CD4-positive, alpha-beta T cell treated with Interleukin-6 at 100 ng/mL for 8 hours (primary cell): ENCODE measurements at regions not wholly inside any gene's neighbourhood (a gene's known extent, or its start where the extent isn't known, plus 50 kb on each side); places are given as distances from the start of the nearest gene placed in this dataset.
"Not testable (repeated sequence)": the region's sequence is repeated elsewhere in the genome, so short reads cannot be mapped to it uniquely, and the experiment has no call there.

ENCODE experiments used
- DNase-seq: peaks from one replicate; pipeline ENCODE4 v3.0.0-alpha.2; 2020; ENCODE audit warnings: mixed read lengths, low spot score

- DNase-seq = no peak
These were observed 117.8 kb upstream of the ENPP6 start for GRCh38 chr4:184335520-184335919.

GRCh38 chr4:184333446-184333845, 115.8 kb upstream of the ENPP6 start:
- DNase-seq = not testable (repeated sequence)

DNA sequence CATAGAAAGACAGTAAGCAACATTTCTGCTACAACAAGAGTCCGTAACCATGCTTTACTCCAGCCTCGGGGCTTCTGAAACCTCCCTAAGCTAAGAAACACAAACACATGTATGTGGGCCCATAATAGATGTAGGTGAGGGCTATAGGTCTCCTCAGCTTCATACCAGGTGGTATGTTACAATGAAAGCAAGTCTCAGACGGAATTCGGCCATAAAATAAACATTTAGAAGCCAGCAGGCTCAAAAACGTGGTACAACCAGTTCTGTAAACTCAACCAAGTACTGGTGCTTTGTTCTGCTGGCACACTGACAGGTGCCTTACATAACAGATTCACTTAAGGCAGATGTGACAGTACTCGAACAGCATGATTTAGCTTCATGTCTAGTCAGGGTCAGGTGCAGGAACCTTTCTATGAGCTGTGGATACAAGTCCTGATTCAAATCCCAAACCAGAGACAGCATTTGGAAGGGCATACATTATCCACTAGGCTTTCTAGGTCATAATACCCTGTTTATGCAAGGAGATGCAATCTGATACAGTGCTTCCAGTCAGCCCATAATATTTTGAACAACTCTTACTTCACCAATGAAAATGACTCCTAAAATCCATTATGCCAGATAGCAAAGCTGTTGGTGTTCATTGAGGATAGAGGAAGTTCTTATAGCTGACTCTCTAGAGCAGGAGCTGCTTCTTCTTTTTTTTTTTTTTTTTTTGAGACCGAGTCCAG, 113.8 kb upstream of the ENPP6 start:
- no peak for DNase-seq

DNA sequence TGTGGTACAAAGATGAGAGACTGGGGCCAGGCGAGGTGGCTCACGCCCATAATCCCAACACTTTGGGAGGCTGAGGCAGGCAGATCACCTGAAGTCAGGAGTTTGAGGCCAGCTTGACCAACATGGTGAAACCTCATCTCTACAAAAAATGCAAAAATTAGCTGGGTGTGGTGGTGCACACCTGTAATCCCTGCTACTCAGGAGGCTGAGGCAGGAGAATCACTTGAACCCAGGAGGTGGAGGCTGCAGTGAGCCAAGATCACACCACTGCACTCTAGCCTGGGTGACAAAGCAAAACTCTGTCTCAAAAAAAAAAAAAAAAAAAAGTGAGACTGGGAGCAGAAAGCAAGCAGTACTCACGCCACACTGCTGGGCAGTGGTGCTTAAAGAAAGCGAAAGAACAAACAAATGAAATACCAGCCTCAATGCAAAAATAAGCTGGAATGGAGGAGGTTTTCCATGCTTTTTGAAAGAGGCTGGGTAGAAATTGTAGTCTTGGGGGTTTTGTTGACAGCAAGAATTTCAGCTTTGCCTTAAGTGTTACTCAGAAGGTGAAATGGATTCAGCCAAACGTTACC, 112.9 kb upstream of the ENPP6 start:
- DNase-seq = not testable (repeated sequence)

DNA sequence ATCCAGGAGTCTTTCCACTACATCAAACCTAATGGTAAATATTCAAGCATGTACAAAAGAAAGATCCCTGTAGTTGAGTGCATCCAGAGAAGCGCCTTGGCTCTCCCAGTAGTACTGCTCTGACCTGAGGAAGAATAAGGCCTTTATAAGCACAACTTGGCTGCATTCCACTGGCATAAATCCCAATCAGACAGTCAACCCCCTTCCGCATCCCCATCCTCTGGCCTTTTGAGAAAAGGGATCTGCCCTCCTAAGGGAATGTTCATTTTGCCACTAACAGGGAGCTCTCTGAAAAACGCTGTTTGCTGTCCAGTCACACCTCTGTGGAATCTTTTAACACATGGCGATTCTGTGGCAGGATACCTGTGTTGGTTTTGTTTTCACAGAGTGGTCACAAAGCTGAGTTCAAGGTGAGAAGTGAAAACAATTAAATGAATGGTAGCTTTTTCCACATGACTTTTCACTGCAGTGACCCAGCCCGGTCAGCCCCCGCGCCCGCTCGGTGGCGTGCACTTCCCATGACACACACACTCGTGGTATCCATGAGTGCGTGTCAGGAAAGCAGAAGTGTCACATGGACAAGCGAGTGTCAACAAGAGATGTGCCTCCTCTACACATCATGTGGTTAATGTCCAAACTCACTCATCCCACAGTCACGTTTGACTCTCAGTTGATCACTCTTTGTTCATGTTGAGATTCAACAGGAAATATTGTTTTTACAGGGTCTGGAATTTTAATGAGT, 112.2 kb upstream of the ENPP6 start:
- DNase-seq = no peak

GRCh38 chr4:184329235-184329634, 111.6 kb upstream of the ENPP6 start:
- DNase-seq = no peak

DNA sequence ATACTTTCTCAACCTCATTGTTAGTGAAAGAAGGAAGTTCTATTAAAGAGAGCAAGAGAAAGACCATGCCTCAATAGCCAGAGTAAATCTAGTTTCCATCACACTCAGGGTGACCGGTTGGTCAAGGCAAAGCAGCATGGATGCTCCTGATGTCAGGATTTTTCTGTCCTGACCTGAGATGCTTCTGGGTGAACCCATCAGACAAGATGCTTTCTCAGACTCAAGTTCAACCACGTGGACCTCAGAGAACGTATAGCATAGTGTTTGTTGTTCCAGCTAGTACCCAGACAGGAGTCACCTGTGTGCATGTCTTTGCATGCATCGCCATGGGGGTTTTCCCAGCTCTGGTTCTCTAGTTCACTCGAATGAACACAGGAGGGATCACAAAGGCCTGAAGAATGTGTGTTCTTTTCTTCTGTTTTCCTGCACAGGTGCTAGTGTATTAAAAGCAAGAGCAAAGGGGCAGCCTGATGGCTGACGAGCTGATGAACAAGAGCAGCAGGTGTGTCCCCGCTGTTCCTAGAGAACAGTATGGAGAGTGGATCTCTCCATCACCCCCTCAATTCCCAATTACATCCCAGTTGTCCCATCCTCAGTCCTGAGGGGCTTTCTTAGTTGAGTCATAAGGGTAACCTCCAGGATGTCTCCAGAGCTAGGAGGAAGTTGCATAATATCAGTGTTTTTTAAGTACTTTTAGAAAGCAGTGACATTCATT, 110.5 kb upstream of the ENPP6 start:
- no peak for DNase-seq

DNA sequence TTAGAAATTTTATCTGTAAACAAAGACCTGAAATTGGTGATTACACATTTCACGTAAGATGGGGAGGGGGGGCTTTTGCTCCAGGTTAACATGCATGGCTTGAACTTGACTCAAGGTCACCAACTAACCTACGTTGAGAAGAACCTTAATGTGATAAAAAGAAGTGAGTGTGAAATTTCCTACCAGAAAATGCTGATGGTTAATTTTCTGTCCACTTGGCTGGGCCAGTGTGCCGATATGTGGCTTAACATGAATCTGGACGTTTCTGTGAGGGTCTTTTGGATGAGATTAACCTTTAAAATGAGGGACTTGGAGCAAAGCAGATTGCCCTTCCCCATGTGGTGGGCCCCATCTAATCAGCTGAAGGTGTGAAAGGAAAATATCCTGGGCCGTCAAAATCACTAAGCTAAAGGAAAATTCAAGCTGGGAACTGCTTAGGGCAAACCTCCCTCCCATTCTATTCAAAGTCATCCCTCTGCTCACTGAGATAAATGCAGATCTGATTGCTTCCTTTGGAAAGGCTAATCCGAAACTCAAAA, 107.3 kb upstream of the ENPP6 start:
- no peak for DNase-seq

DNA sequence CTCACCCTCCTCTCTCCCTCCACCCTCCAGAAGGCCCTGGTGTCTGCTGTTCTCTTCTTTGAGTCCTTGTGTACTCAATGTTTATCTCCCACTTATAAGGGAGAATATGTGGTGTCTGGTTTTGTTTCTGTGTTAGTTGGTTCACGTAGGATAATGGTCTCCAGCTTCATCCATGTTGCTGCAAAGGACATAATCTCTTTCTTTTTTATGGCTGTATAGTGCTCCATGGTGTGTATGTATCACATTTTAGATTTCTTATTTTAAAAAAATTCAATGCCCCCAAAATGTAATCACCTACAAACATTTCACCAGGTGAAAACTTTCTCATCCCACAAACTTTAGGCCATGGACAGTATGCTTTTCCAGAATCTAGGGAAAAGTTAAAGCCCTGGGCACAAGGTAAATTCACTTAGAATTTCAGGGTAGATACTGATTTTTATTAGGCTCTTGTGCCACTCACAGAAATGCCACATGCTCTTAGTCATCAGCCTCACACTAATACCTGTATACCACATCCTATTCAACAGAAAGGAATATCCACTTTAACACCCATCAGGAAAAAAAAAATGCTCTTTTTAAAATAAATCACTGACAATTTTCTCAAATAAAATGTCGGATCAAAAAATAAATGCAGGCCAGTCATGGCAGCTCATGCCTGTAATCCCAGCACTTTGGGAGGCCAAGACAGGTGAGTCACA, 104.8 kb upstream of the ENPP6 start:
- DNase-seq = no peak

DNA sequence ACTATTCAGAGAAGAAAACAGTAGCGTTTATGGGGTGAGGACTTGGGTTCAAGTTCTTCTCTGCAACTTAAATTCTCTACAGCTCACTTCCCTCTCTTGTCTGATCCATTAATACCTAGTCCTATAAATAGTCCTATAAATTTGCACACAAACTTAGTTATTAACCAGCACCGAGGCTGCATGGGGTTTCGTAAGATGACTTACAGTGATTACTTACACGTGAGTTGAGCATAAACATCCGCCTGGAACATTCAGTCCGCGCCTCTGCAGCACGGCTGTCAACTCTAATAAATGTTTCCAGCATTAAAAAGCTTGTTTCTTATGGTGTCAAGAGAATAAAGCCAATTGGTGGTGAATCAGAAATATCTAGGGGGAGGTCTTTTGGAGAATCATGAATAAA, 103.0 kb upstream of the ENPP6 start:
- DNase-seq = no peak

GRCh38 chr4:184318852-184319251, 101.2 kb upstream of the ENPP6 start:
- no peak for DNase-seq

GRCh38 chr4:184317234-184317918, 99.7 kb upstream of the ENPP6 start:
- DNase-seq = no peak

- DNase-seq = no peak
These were observed 99.1 kb upstream of the ENPP6 start for GRCh38 chr4:184316821-184317220.

DNA sequence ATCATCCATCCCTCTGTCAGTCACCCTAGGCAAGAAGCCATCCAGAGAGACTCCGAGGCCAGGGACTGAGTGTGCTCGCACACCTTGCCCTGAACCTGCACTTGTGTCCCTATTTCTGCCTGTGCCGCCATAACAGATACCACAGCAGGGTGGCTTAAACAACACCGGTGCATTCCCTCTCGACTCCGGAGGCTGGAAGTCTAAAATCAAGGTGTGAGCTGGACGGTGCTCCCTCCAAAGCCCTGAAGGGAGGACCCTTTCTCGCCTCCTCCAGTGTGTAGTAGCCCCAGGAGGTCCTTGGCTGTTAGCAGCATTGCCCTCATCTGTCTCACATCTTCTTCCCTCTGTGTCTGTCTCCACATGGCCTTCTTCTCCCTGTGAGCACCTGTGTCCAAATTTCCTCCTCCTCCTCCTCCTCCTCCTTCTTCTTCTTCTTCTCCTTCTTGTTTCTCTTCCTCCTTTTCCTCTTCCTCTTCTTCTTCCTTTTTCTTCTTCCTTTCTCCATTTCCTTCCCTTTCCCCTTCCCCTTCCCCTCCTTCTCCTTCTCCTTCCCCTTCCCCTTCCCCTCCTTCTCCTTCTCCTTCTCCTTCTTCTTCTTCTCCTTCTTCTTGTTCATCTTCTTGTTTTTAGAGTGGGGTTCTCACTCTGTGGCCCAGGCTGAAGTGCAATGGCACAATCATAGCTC, 98.1 kb upstream of the ENPP6 start:
- DNase-seq = no peak

DNA sequence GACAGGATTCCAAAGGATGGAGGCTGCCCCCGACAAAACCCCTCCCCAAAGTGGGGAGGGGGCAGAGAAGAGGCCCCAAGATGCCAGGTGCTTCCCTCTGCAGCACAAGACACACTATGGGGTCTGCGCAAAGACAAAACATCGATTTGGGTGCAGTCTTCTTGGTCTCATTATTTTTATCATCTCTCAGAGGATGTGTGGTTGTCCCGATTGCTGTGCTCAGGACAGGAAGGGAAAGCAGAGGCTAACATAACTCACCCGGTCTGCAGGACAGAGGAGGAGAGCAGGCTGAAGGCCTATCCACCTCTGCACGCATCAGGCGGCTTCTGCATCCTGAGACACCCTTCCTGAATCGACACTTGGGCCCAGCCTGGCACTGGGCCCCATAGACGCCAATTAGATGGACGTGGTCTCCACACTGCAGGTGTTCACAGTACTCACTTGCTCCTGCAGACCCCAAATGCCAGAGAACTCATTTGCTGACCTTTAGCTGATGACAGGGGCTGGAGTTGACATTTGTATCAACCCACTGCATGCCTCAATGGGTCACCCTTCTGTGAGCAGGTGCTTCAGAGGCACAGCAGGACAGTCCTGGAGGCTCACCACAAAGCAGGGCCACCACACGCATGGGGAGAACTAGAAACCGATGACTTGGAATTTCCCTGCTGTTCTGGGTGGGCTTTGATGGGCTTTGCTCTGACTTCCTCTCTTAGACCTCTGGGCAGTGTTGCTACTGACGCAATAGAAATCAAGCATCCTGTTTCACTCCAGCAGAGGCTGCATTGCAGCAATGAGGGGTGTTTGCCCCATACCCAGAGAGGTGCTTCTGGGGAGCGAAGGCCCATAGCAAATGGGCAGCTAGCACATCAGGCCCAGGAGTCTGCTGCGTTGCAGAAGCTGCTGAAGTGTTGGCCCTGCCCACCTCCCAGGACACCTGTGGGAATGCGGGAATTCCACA, 96.3 kb upstream of the ENPP6 start:
- no peak for DNase-seq

GRCh38 chr4:184313058-184313581, 95.4 kb upstream of the ENPP6 start:
- no peak for DNase-seq

DNA sequence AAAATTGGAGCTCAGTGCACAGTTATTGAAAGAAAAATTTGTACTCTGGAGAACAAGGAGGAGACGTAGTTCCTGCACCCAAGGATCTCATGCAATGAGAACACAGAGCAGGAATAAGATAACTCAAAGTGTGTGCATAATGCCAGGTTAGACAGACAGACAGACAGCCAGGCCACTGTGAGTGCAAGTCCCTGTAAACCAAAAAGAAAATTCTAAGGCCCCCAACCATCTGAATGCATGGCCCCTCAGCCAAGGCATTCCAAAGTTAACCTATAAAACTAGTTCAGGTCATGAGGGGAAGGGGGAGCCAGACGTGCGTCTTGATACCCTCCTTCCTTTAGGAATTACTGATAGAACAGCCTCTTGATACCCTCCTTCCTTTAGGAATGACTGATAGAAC, 94.5 kb upstream of the ENPP6 start:
- no peak for DNase-seq

DNA sequence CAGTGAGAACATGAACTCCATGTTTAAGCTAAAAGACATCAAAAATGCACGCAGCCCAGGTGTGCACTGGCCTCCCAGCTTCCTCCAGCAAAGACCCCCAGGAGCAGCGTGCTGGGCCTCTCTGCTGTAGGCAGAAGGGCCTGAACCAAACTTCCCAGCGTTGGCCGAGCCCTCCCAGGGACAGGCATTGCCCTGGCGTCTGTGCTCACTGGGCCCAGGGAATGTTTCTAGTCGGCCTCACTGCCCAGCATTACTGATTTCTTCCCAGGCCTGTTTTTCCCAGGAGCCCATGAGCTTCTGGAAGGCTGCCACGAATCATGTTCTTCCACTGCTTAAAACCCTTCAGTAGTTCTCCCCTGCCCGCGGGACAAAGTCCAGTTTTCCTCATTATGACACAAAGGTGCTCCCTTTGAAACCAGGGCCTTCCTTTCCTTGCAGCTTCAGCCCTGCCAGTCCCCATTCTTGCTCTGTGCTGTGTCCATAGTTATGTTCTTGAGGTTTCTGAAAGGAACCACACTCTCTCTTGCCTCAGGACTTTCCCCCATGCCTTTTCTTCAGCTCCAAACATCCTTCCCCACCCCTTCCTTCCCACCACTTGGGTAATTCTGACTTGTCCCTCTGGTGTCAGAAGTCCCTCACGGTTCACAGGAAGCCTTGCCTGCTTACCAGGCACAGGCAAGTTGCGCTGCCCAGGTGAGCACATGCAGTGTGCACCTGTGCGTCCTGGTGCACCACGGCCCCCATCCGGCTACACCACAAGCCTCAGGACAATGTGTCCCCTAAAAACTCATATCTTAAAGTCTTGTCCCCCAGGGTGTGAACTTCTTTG, 93.4 kb upstream of the ENPP6 start:
- DNase-seq = no peak
